ENCODE measurements at regions not wholly inside any gene's neighbourhood (a gene's known extent, or its start where the extent isn't known, plus 50 kb on each side); places are given as distances from the start of the nearest gene placed in this dataset.

DNA sequence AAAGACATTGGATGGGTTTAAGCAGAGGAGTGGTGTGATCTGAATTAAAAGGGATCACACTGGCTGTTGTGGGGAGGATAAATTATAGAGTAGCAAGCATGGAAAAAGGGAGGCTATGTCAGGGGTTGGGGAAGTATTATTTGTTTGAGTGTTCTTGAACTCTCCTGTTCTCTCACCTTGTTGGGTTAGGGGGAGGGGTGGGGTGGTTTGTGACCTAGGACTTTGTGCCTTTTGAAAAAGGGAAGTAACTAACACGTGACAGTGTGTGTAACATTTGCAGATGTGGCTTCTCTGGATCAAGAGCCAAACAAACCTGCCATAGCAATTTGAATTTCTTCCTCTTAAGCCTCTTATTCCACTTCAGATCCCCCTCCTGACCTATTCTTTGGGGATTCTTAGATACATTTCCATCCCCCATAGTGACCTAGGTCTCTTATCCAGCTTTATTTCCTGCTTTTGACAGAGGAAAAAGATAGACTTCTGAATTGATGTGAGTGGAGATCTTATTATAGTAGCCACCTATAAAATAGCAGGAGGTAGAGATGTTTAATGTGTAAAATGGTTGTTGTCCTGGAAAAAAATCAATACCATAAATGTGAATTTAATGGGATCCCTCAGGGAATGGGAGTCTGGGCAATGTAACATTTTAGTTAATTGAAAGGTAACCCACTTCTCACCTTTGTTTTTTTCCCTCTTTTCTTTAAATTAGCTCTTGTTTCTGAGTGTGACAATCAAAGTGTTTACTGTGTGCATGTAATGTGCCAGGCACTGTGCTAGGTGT is 120.4 kb downstream of the CT47B1 start:
- Histone ChIP-seq H3K4me3 (IDR thresholded peaks at IDR 0.05; ENCODE audit: insufficient read depth, low read depth, low read length) (no peak overlapping the region), H3K36me3 (ENCODE audit: insufficient read depth) (no peaks in the 10 kb centered on the region), H3K27me3 (ENCODE audit: insufficient read depth, low read depth) (no peaks in the 10 kb centered on the region), H3K4me2 (no peak overlapping the region), H4K20me1 (ENCODE audit: insufficient read depth) (no peaks in the 10 kb centered on the region), H3K9ac (no peak overlapping the region), H3K4me1 (ENCODE audit: low read depth, poor library complexity, severe bottlenecking) (no peaks in the 10 kb centered on the region), H3K79me2 (ENCODE audit: insufficient read depth, low read depth) (no peaks in the 10 kb centered on the region), H3K27ac (no peak overlapping the region), H2AFZ (ENCODE audit: low read depth) (peak overlapping the region; percentile 14; the same call in 1 of the 2 replicates)
- TF ChIP-seq, protein P1, sequence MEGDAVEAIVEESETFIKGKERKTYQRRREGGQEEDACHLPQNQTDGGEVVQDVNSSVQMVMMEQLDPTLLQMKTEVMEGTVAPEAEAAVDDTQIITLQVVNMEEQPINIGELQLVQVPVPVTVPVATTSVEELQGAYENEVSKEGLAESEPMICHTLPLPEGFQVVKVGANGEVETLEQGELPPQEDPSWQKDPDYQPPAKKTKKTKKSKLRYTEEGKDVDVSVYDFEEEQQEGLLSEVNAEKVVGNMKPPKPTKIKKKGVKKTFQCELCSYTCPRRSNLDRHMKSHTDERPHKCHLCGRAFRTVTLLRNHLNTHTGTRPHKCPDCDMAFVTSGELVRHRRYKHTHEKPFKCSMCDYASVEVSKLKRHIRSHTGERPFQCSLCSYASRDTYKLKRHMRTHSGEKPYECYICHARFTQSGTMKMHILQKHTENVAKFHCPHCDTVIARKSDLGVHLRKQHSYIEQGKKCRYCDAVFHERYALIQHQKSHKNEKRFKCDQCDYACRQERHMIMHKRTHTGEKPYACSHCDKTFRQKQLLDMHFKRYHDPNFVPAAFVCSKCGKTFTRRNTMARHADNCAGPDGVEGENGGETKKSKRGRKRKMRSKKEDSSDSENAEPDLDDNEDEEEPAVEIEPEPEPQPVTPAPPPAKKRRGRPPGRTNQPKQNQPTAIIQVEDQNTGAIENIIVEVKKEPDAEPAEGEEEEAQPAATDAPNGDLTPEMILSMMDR (conservative IDR thresholded peaks at IDR 0.05; ENCODE audit: low read depth, low read length) = no peak

DNA sequence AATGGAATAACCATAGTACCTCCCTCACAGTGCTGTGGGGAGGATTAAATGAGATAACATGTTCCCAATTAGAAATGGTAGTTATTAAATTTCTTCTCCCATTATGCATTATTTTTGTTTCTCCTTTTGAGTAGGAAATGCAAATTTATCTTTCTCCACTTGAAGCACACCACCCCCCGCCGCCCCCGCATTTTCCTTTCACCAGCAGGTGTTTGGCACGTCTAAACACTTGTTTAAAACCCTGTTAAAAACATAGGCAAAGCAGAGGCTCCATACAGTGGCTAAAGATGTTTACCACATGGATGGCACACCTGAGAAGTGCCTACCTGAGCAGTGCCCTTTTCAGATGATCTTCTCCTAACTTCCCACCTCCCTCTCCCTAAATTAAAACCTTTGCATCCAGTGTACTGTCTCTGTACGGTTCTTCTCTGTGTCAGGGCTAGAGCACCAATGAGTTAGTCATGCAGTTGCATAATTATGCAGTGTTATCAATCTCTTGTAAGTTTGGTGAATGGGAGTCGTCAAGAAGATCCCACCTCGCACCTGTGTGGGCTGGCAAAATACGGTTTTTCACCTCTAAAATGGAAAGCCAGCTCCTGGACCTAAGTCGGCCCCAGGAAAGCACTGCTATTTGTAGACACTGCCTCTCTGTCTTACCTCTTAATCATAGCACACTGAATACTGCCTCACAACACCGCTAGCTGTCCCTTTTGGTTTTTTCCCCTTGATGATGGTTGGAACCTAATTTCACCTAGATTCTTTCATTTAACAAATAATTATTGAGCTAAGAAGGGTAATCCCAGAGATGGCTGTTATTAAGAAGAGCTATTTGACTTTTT is 122.0 kb downstream of the CT47B1 start:
- Histone ChIP-seq H3K4me3 (IDR thresholded peaks at IDR 0.05; ENCODE audit: insufficient read depth, low read depth, low read length) (no peak overlapping the region), H2AFZ (ENCODE audit: low read depth) (no peak overlapping the region), H3K27ac (no peak overlapping the region), H4K20me1 (ENCODE audit: insufficient read depth) (no peaks in the 10 kb centered on the region), H3K9ac (no peak overlapping the region), H3K36me3 (ENCODE audit: insufficient read depth) (no peaks in the 10 kb centered on the region), H3K4me1 (ENCODE audit: low read depth, poor library complexity, severe bottlenecking) (peaks cover 14% of the 10 kb centered on the region), H3K79me2 (ENCODE audit: insufficient read depth, low read depth) (no peaks in the 10 kb centered on the region), H3K4me2 (no peak overlapping the region), H3K27me3 (ENCODE audit: insufficient read depth, low read depth) (no peaks in the 10 kb centered on the region)
- TF ChIP-seq, protein P1 (conservative IDR thresholded peaks at IDR 0.05; ENCODE audit: low read depth, low read length) = no peak

DNA sequence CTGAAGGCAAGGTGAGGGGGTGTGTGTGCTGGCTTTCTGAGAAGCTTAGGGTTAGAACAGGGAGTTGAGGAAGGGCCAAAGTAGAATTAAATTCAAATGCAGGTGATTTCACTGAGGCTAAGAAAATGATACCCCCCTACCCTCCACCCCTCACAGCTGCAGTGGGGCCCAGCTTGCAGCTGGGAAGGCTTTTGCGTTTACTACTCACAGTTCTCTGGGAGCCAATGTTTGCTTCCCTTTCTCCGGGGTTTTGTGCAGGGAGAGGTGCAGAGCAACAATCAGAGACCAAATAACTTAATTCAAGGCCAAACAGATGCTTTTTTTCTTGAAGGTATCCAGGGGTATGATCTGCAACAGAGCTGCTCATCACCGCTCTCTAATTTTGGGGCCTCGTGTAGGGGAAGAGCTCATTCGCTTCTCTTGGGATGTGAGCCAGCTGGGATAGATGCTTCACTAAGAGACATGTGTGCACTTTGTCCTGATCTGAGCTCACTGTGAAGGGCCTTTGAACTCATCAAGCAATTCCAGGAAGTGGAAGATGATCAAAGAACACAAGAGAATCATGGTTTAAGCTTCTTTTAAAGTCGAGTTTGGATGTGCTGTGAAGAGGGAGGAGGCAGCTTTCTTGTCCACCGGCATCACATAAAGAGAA is 122.7 kb upstream of the C1GALT1C1 start:
- TF ChIP-seq, protein P1 (conservative IDR thresholded peaks at IDR 0.05; ENCODE audit: low read depth, low read length) = no peak
- no peak overlapping the region for H3K4me3 ChIP-seq (IDR thresholded peaks at IDR 0.05; ENCODE audit: insufficient read depth, low read depth, low read length)
- H3K9ac ChIP-seq = no peak overlapping the region
- no peak overlapping the region for H2AFZ ChIP-seq (ENCODE audit: low read depth)
- no peaks in the 10 kb centered on the region for H4K20me1 ChIP-seq (ENCODE audit: insufficient read depth)
- no peak overlapping the region for H3K27ac ChIP-seq
- no peaks in the 10 kb centered on the region for H3K79me2 ChIP-seq (ENCODE audit: insufficient read depth, low read depth)
- H3K27me3 ChIP-seq (ENCODE audit: insufficient read depth, low read depth) = no peaks in the 10 kb centered on the region
- peaks cover 25% of the 10 kb centered on the region for H3K4me1 ChIP-seq (ENCODE audit: low read depth, poor library complexity, severe bottlenecking)
- H3K36me3 ChIP-seq (ENCODE audit: insufficient read depth) = no peaks in the 10 kb centered on the region
- H3K4me2 ChIP-seq = no peak overlapping the region

DNA sequence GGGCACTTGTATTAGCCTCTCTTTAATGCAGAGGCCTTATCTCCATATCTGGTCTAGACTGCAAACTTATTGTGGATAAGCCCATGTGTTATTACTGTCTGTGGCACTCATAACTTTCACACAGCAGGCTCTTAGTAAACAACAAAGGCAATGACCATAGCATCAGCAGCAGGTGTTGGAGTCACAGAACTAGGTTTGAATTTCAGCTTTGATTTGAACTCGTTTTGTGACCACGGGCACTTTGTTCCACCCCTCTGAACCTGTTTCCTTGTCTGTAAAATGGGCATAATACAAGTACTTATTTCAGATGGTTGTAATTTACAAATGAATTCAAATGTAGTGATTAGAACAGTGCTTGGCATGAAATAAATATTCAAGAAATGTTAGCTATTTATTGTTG is 121.8 kb upstream of the C1GALT1C1 start:
- Histone ChIP-seq H3K27ac (no peak overlapping the region), H2AFZ (ENCODE audit: low read depth) (no peak overlapping the region), H4K20me1 (ENCODE audit: insufficient read depth) (no peaks in the 10 kb centered on the region), H3K9ac (no peak overlapping the region), H3K4me3 (IDR thresholded peaks at IDR 0.05; ENCODE audit: insufficient read depth, low read depth, low read length) (no peak overlapping the region), H3K4me1 (ENCODE audit: low read depth, poor library complexity, severe bottlenecking) (peaks cover 27% of the 10 kb centered on the region), H3K4me2 (no peak overlapping the region), H3K79me2 (ENCODE audit: insufficient read depth, low read depth) (no peaks in the 10 kb centered on the region), H3K27me3 (ENCODE audit: insufficient read depth, low read depth) (no peaks in the 10 kb centered on the region), H3K36me3 (ENCODE audit: insufficient read depth) (no peaks in the 10 kb centered on the region)
- TF ChIP-seq, protein P1 (conservative IDR thresholded peaks at IDR 0.05; ENCODE audit: low read depth, low read length) = no peak

All from KMS-11 (cell line).